ENCODE measurements at regions not wholly inside any gene's neighbourhood (a gene's known extent, or its start where the extent isn't known, plus 50 kb on each side); places are given as distances from the start of the nearest gene placed in this dataset.

GRCh38 chr2:8437949-8438400, 243.9 kb upstream of the ID2 start:
- no peaks in the 10 kb centered on the region for H3K4me1 Mint-ChIP-seq (ENCODE audit: unreplicated experiment)
- peaks cover 11% of the 10 kb centered on the region for H3K27me3 Mint-ChIP-seq (ENCODE audit: unreplicated experiment)
- H3K36me3 Mint-ChIP-seq (ENCODE audit: unreplicated experiment): no peaks in the 10 kb centered on the region
- H3K9me3 Mint-ChIP-seq (ENCODE audit: unreplicated experiment): no peaks in the 10 kb centered on the region
- no peak for DNase-seq (ENCODE audit: extremely low spot score, unreplicated experiment)
- no peak overlapping the region for H3K4me3 Mint-ChIP-seq (ENCODE audit: unreplicated experiment)
- no peak for TF ChIP-seq CTCF (IDR thresholded peaks at IDR 0.05)
- H3K27ac Mint-ChIP-seq (ENCODE audit: unreplicated experiment): no peak overlapping the region

GRCh38 chr2:8438476-8438875, 243.4 kb upstream of the ID2 start:
- no peak for TF ChIP-seq CTCF (IDR thresholded peaks at IDR 0.05)
- DNase-seq (ENCODE audit: extremely low spot score, unreplicated experiment): no peak
- no peak overlapping the region for H3K27ac Mint-ChIP-seq (ENCODE audit: unreplicated experiment)
- no peaks in the 10 kb centered on the region for H3K36me3 Mint-ChIP-seq (ENCODE audit: unreplicated experiment)
- H3K4me1 Mint-ChIP-seq (ENCODE audit: unreplicated experiment): no peaks in the 10 kb centered on the region
- H3K4me3 Mint-ChIP-seq (ENCODE audit: unreplicated experiment): no peak overlapping the region
- H3K9me3 Mint-ChIP-seq (ENCODE audit: unreplicated experiment): no peaks in the 10 kb centered on the region
- H3K27me3 Mint-ChIP-seq (ENCODE audit: unreplicated experiment): peaks cover 11% of the 10 kb centered on the region

GRCh38 chr2:8438996-8439395, 242.9 kb upstream of the ID2 start:
- no peak overlapping the region for H3K4me3 Mint-ChIP-seq (ENCODE audit: unreplicated experiment)
- peaks cover 11% of the 10 kb centered on the region for H3K27me3 Mint-ChIP-seq (ENCODE audit: unreplicated experiment)
- no peaks in the 10 kb centered on the region for H3K36me3 Mint-ChIP-seq (ENCODE audit: unreplicated experiment)
- no peak overlapping the region for H3K27ac Mint-ChIP-seq (ENCODE audit: unreplicated experiment)
- no peak for DNase-seq (ENCODE audit: extremely low spot score, unreplicated experiment)
- H3K4me1 Mint-ChIP-seq (ENCODE audit: unreplicated experiment): no peaks in the 10 kb centered on the region
- no peak for TF ChIP-seq CTCF (IDR thresholded peaks at IDR 0.05)
- H3K9me3 Mint-ChIP-seq (ENCODE audit: unreplicated experiment): no peaks in the 10 kb centered on the region

- Mint-ChIP-seq H3K36me3 (ENCODE audit: unreplicated experiment) (no peaks in the 10 kb centered on the region), H3K27ac (ENCODE audit: unreplicated experiment) (no peak overlapping the region), H3K9me3 (ENCODE audit: unreplicated experiment) (no peaks in the 10 kb centered on the region), H3K27me3 (ENCODE audit: unreplicated experiment) (peaks cover 18% of the 10 kb centered on the region), H3K4me3 (ENCODE audit: unreplicated experiment) (no peak overlapping the region), H3K4me1 (ENCODE audit: unreplicated experiment) (no peaks in the 10 kb centered on the region)
- DNase-seq (ENCODE audit: extremely low spot score, unreplicated experiment): no peak
- TF ChIP-seq CTCF (IDR thresholded peaks at IDR 0.05): no peak
Measured at GRCh38 chr2:8440029-8440778, 241.7 kb upstream of the ID2 start.

GRCh38 chr2:8441371-8441770, 240.5 kb upstream of the ID2 start:
- Mint-ChIP-seq H3K27ac (ENCODE audit: unreplicated experiment) (no peak overlapping the region), H3K9me3 (ENCODE audit: unreplicated experiment) (no peaks in the 10 kb centered on the region), H3K4me3 (ENCODE audit: unreplicated experiment) (no peak overlapping the region), H3K27me3 (ENCODE audit: unreplicated experiment) (peaks cover 18% of the 10 kb centered on the region), H3K36me3 (ENCODE audit: unreplicated experiment) (no peaks in the 10 kb centered on the region), H3K4me1 (ENCODE audit: unreplicated experiment) (no peaks in the 10 kb centered on the region)
- no peak for TF ChIP-seq CTCF (IDR thresholded peaks at IDR 0.05)
- no peak for DNase-seq (ENCODE audit: extremely low spot score, unreplicated experiment)
